Transverse colon (tissue), 4 donors: ENCODE measurements at regions not wholly inside any gene's neighbourhood (a gene's known extent, or its start where the extent isn't known, plus 50 kb on each side); places are given as distances from the start of the nearest gene placed in this dataset.

Experiments
- CTCF ChIP-seq, 5 experiments: fragments of 200-600 bp in 3 of 5; fragments of 450-650 bp in 2 of 5; sonication (generic) in 3 of 5; IDR thresholded peaks; 1 replicate in 2 of 5; 2 replicates in 3 of 5; pipeline ENCODE4 v1.5.1; 2016 to 2017; ENCODE audit warnings: antibody characterized with exemption in 5 of 5, inconsistent platforms in 3 of 5, mild to moderate bottlenecking in 2 of 5, moderate library complexity in 1 of 5
- POLR2A ChIP-seq: fragments of 450-650 bp; IDR thresholded peaks from one replicate; pipeline ENCODE4 v1.6.1; 2016; ENCODE audit warnings: antibody characterized with exemption, mild to moderate bottlenecking, moderate library complexity
- POLR2AphosphoS5 ChIP-seq, 3 donors: sonication (generic); formaldehyde crosslinking; IDR thresholded peaks; one replicate each; pipeline ENCODE4 v1.6.1; 2016; ENCODE audit warnings: antibody characterized with exemption in 3 of 3

- TF ChIP-seq CTCF (IDR thresholded peaks at IDR 0.05) (no peak), POLR2AphosphoS5 (IDR thresholded peaks at IDR 0.05) (no peak), POLR2A (no peak)
Observed at GRCh38 chr5:54671681-54672080, 154.1 kb downstream of the SNX18 start.
